Transverse colon (tissue), 4 donors: ENCODE measurements at regions not wholly inside any gene's neighbourhood (a gene's known extent, or its start where the extent isn't known, plus 50 kb on each side); places are given as distances from the start of the nearest gene placed in this dataset.

Experiments
- CTCF ChIP-seq, 5 experiments: fragments of 200-600 bp in 3 of 5; fragments of 450-650 bp in 2 of 5; sonication (generic) in 3 of 5; IDR thresholded peaks; 1 replicate in 2 of 5; 2 replicates in 3 of 5; pipeline ENCODE4 v1.5.1; 2016 to 2017; ENCODE audit warnings: antibody characterized with exemption in 5 of 5, inconsistent platforms in 3 of 5, mild to moderate bottlenecking in 2 of 5, moderate library complexity in 1 of 5
- POLR2A ChIP-seq: fragments of 450-650 bp; IDR thresholded peaks from one replicate; pipeline ENCODE4 v1.6.1; 2016; ENCODE audit warnings: antibody characterized with exemption, mild to moderate bottlenecking, moderate library complexity
- POLR2AphosphoS5 ChIP-seq, 3 donors: sonication (generic); formaldehyde crosslinking; IDR thresholded peaks; one replicate each; pipeline ENCODE4 v1.6.1; 2016; ENCODE audit warnings: antibody characterized with exemption in 3 of 3

GRCh38 chr5:81893961-81894360, 77.9 kb upstream of the ATG10 start:
- TF ChIP-seq CTCF (IDR thresholded peaks at IDR 0.05) (no peak), POLR2AphosphoS5 (IDR thresholded peaks at IDR 0.05) (no peak), POLR2A (no peak)
